ENCODE measurements at regions not wholly inside any gene's neighbourhood (a gene's known extent, or its start where the extent isn't known, plus 50 kb on each side); places are given as distances from the start of the nearest gene placed in this dataset.

GRCh38 chr3:161637559-161637958 lies 141.0 kb downstream of the OTOL1 start:
- no peak for TF ChIP-seq POLR2AphosphoS5 (IDR thresholded peaks at IDR 0.05)
- no peak for TF ChIP-seq CTCF (IDR thresholded peaks at IDR 0.05)
- TF ChIP-seq POLR2A (IDR thresholded peaks at IDR 0.05), result no peak
- no peak for TF ChIP-seq EP300 (IDR thresholded peaks at IDR 0.05)

Measured in upper lobe of left lung (tissue), 4 donors.